ENCODE measurements at regions not wholly inside any gene's neighbourhood (a gene's known extent, or its start where the extent isn't known, plus 50 kb on each side); places are given as distances from the start of the nearest gene placed in this dataset.

- no peaks in the 10 kb centered on the region for H3K9me3 ChIP-seq (ENCODE audit: insufficient read depth, low read length)
- H3K9ac ChIP-seq (ENCODE audit: low read length), result no peak overlapping the region
- H2AFZ ChIP-seq (ENCODE audit: low read depth, low read length), result no peak overlapping the region
- H3K4me1 ChIP-seq (ENCODE audit: low read length), result no peaks in the 10 kb centered on the region
- no peaks in the 10 kb centered on the region for H4K20me1 ChIP-seq (ENCODE audit: insufficient read depth, low read length)
- H3K4me3 ChIP-seq (ENCODE audit: low read length), result no peak overlapping the region
- H3K4me2 ChIP-seq (ENCODE audit: low read length), result no peak overlapping the region
- no peak overlapping the region for H3K27ac ChIP-seq (ENCODE audit: low read length)
- TF ChIP-seq CTCF (IDR thresholded peaks at IDR 0.05; ENCODE audit: low read depth, low read length) (no peak), EZH2phosphoT487 (IDR thresholded peaks at IDR 0.05; ENCODE audit: low read depth) (no peak)
- no peaks in the 10 kb centered on the region for H3K27me3 ChIP-seq (ENCODE audit: low read depth, low read length)
- no peaks in the 10 kb centered on the region for H3K79me2 ChIP-seq (ENCODE audit: low read length)
- no peaks in the 10 kb centered on the region for H3K36me3 ChIP-seq (replicated peaks; ENCODE audit: low read depth, low read length)
Observed at GRCh38 chr14:38385343-38385742, 129.4 kb upstream of the CLEC14A start.

DNA sequence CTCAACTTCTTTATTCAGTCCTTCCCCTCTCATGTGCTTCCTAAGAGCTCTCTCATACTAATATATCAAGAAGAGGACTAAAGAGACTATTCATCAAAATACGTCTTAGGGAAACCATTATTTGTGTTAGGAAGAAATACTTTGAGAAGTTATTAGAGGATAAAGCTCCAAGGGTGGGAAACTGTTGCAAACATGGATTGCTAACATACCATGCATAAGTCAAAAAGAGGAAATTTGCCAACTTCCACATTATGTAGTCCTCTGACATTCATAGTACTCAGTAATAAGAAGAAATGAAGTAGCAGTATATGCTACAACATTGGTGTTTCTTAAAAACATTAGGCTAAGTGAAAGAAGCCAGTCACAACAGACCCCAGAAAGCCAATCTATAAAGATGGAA lies 128.8 kb upstream of the CLEC14A start:
- Histone ChIP-seq H3K79me2 (ENCODE audit: low read length) (no peaks in the 10 kb centered on the region), H3K9ac (ENCODE audit: low read length) (no peak overlapping the region), H3K36me3 (replicated peaks; ENCODE audit: low read depth, low read length) (no peaks in the 10 kb centered on the region), H3K4me1 (ENCODE audit: low read length) (no peaks in the 10 kb centered on the region), H3K9me3 (ENCODE audit: insufficient read depth, low read length) (no peaks in the 10 kb centered on the region), H2AFZ (ENCODE audit: low read depth, low read length) (no peak overlapping the region), H3K4me3 (ENCODE audit: low read length) (no peak overlapping the region), H4K20me1 (ENCODE audit: insufficient read depth, low read length) (no peaks in the 10 kb centered on the region), H3K27ac (ENCODE audit: low read length) (no peak overlapping the region), H3K4me2 (ENCODE audit: low read length) (no peak overlapping the region), H3K27me3 (ENCODE audit: low read depth, low read length) (no peaks in the 10 kb centered on the region)
- TF ChIP-seq CTCF (IDR thresholded peaks at IDR 0.05; ENCODE audit: low read depth, low read length), result no peak
- no peak for TF ChIP-seq EZH2phosphoT487 (IDR thresholded peaks at IDR 0.05; ENCODE audit: low read depth)

- no peaks in the 10 kb centered on the region for H3K79me2 ChIP-seq (ENCODE audit: low read length)
- H4K20me1 ChIP-seq (ENCODE audit: insufficient read depth, low read length), result no peaks in the 10 kb centered on the region
- H3K9me3 ChIP-seq (ENCODE audit: insufficient read depth, low read length), result no peaks in the 10 kb centered on the region
- no peaks in the 10 kb centered on the region for H3K4me1 ChIP-seq (ENCODE audit: low read length)
- no peak overlapping the region for H3K4me2 ChIP-seq (ENCODE audit: low read length)
- no peak overlapping the region for H3K27ac ChIP-seq (ENCODE audit: low read length)
- H3K36me3 ChIP-seq (replicated peaks; ENCODE audit: low read depth, low read length), result no peaks in the 10 kb centered on the region
- H3K9ac ChIP-seq (ENCODE audit: low read length), result no peak overlapping the region
- no peak overlapping the region for H3K4me3 ChIP-seq (ENCODE audit: low read length)
- H2AFZ ChIP-seq (ENCODE audit: low read depth, low read length), result no peak overlapping the region
- H3K27me3 ChIP-seq (ENCODE audit: low read depth, low read length), result no peaks in the 10 kb centered on the region
- no peak for TF ChIP-seq CTCF (IDR thresholded peaks at IDR 0.05; ENCODE audit: low read depth, low read length)
- no peak for TF ChIP-seq EZH2phosphoT487 (IDR thresholded peaks at IDR 0.05; ENCODE audit: low read depth)
Observed at GRCh38 chr14:38367922-38368321, 112.0 kb upstream of the CLEC14A start.

GRCh38 chr14:38366374-38366773 lies 110.5 kb upstream of the CLEC14A start:
- Histone ChIP-seq H2AFZ (ENCODE audit: low read depth, low read length) (no peak overlapping the region), H3K9ac (ENCODE audit: low read length) (no peak overlapping the region), H3K79me2 (ENCODE audit: low read length) (no peaks in the 10 kb centered on the region), H3K36me3 (replicated peaks; ENCODE audit: low read depth, low read length) (no peaks in the 10 kb centered on the region), H4K20me1 (ENCODE audit: insufficient read depth, low read length) (no peaks in the 10 kb centered on the region), H3K27ac (ENCODE audit: low read length) (no peak overlapping the region), H3K4me2 (ENCODE audit: low read length) (no peak overlapping the region), H3K4me1 (ENCODE audit: low read length) (no peaks in the 10 kb centered on the region), H3K9me3 (ENCODE audit: insufficient read depth, low read length) (no peaks in the 10 kb centered on the region), H3K27me3 (ENCODE audit: low read depth, low read length) (no peaks in the 10 kb centered on the region), H3K4me3 (ENCODE audit: low read length) (no peak overlapping the region)
- TF ChIP-seq CTCF (IDR thresholded peaks at IDR 0.05; ENCODE audit: low read depth, low read length) (no peak), EZH2phosphoT487 (IDR thresholded peaks at IDR 0.05; ENCODE audit: low read depth) (no peak)

Data from OCI-LY3 (cell line).